ENCODE measurements at regions not wholly inside any gene's neighbourhood (a gene's known extent, or its start where the extent isn't known, plus 50 kb on each side); places are given as distances from the start of the nearest gene placed in this dataset.

GRCh38 chr15:54719325-54719724 lies 477.4 kb downstream of the RSL24D1 start:
- TF ChIP-seq ELF4 (IDR thresholded peaks at IDR 0.05), result no peak
- no peak for TF ChIP-seq LEF1 (IDR thresholded peaks at IDR 0.05; ENCODE audit: borderline replicate concordance)
- no peak for TF ChIP-seq NFRKB (IDR thresholded peaks at IDR 0.05)
- TF ChIP-seq SUZ12 (IDR thresholded peaks at IDR 0.05), result no peak
- ChIA-PET POLR2A (no interaction called here), CTCF (no interaction called here)
- no peak for DNase-seq (ENCODE audit: extremely low spot score)

GRCh38 chr15:54707805-54708752 lies 488.7 kb downstream of the RSL24D1 start:
- ChIA-PET POLR2A (no interaction called here), CTCF (no interaction called here)
- DNase-seq (ENCODE audit: extremely low spot score), result no peak
- TF ChIP-seq FOXM1 (IDR thresholded peaks at IDR 0.05; ENCODE audit: borderline replicate concordance), result no peak
- TF ChIP-seq FOXK2 (IDR thresholded peaks at IDR 0.05), result no peak
- TF ChIP-seq PKNOX1 (IDR thresholded peaks at IDR 0.05), result no peak
- no peak for TF ChIP-seq FOXA1 (IDR thresholded peaks at IDR 0.05)

GRCh38 chr15:54687628-54688027 lies 509.1 kb downstream of the RSL24D1 start:
- no peak for DNase-seq (ENCODE audit: extremely low spot score)
- TF ChIP-seq TARDBP (IDR thresholded peaks at IDR 0.05) (no peak), NFRKB (IDR thresholded peaks at IDR 0.05) (no peak), LEF1 (IDR thresholded peaks at IDR 0.05; ENCODE audit: borderline replicate concordance) (no peak), FOXM1 (IDR thresholded peaks at IDR 0.05; ENCODE audit: borderline replicate concordance) (no peak), FOXK2 (IDR thresholded peaks at IDR 0.05) (no peak), ZNF384 (IDR thresholded peaks at IDR 0.05) (no peak)
- POLR2A ChIA-PET, result no interaction called here
- CTCF ChIA-PET, result no interaction called here

Measured in HEK293T (cell line).